ENCODE measurements at regions not wholly inside any gene's neighbourhood (a gene's known extent, or its start where the extent isn't known, plus 50 kb on each side); places are given as distances from the start of the nearest gene placed in this dataset.

DNA sequence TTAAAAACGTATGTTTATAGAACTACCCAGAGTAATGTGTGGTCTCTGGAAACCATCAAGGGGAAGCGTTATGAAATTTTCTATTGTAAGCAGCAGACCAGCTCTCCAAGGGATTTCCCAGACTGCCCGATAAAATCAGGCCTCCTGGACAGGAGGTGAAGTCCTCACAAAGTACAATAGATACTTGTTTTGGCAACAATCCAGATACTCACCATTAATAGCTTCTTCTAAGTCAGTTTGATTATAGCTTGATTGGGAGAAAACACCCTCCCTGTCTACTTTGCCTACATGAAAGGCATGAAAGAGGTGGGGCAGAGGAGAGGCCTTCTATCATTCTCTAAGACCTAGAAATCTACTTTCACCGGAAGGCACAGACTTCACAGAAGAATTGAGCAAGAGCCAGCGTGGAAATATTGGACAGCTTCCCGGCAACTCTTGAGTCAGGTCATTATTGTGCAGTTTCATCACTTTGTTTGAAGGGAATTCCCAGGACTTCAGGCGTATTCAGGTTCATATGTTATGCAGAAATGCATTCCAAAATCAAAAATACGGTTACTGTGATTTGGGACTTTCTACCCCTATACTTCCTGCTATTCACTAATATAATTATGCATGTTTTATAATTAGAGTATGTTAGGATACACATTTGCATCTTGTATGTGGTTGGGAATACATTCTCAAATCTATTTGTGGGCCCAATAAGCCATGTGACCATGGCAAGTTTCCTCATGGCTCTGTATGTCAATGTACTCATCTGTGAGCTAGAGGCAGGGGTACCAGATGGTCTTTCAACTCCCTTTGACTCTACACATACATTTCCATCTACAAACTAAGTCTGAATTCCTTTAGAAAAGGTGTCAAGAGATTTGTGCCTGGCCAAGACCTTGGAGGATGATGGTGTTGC is 103.5 kb downstream of the CD47 start:
- TF ChIP-seq, protein P1, sequence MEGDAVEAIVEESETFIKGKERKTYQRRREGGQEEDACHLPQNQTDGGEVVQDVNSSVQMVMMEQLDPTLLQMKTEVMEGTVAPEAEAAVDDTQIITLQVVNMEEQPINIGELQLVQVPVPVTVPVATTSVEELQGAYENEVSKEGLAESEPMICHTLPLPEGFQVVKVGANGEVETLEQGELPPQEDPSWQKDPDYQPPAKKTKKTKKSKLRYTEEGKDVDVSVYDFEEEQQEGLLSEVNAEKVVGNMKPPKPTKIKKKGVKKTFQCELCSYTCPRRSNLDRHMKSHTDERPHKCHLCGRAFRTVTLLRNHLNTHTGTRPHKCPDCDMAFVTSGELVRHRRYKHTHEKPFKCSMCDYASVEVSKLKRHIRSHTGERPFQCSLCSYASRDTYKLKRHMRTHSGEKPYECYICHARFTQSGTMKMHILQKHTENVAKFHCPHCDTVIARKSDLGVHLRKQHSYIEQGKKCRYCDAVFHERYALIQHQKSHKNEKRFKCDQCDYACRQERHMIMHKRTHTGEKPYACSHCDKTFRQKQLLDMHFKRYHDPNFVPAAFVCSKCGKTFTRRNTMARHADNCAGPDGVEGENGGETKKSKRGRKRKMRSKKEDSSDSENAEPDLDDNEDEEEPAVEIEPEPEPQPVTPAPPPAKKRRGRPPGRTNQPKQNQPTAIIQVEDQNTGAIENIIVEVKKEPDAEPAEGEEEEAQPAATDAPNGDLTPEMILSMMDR (optimal IDR thresholded peaks at IDR 0.05 in 1 of 3, IDR thresholded peaks at IDR 0.05 in 1 of 3, conservative IDR thresholded peaks at IDR 0.05 in 1 of 3; ENCODE audit: extremely low read depth in 1 of 3, insufficient read depth in 2 of 3, low read length in 3 of 3): no peak
- TF ChIP-seq EZH2 (IDR thresholded peaks at IDR 0.05; ENCODE audit: low read length): no peak

All from keratinocyte (primary cell).